GM12891 (cell line): ENCODE measurements at regions not wholly inside any gene's neighbourhood (a gene's known extent, or its start where the extent isn't known, plus 50 kb on each side); places are given as distances from the start of the nearest gene placed in this dataset.

Experiments used
- POLR2A ChIP-seq: IDR thresholded peaks from 2 replicates; pipeline ENCODE4 v1.6.1; 2011; ENCODE audit warnings: low read depth, low read length, control low read depth
- POLR2AphosphoS5 ChIP-seq: IDR thresholded peaks from 2 replicates; pipeline ENCODE4 v1.6.1; 2011; ENCODE audit warnings: low read depth, low read length, control low read depth
- TAF1 ChIP-seq: IDR thresholded peaks from 2 replicates; pipeline ENCODE4 v1.6.1; 2011; ENCODE audit warnings: low read depth, low read length, control low read depth

DNA sequence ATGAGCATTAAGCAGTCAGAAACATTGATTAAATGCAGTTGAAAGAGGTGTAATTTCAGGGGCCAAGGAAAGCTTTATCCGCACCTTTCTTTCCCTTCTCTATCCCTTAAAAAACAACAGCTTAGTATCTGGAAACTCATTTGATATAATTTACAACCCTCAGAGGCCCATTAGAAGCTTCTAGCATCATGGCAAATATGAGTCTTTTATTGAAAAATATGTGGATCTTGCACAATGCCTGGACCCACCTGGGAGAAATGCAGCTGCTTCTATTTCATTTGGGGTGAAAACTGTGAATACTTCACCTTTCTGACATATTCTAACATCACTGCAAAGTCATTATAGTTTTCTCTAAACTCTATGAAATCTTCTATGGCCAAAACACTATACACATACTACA is 492.2 kb upstream of the PSMD7 start:
- no peak for TF ChIP-seq POLR2AphosphoS5
- no peak for TF ChIP-seq POLR2A
- TF ChIP-seq TAF1 = no peak
